ENCODE measurements at regions not wholly inside any gene's neighbourhood (a gene's known extent, or its start where the extent isn't known, plus 50 kb on each side); places are given as distances from the start of the nearest gene placed in this dataset.
A peak's percentile ranks its signal among the peaks of the same experiment; 100 is the strongest.

DNA sequence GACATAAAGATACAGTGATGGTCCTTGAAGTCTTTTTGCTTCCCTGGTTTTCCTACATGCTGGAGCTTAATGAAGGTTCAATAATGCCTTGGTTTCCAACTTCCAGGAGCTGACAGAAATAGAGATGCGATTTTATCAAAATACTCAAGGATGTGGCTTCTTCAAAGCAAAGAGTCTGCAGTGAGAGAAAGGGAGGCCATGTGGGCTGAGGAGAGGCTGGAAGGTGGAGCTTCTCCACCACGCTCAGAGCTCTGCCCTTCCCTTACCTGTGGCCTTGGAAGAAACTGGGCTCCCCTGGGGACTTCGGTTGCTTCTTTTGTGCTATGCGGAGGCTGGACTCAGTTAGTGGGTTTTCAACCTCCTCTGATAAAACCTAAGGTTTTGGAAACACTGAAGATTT lies 175.0 kb upstream of the APCDD1 start:
- H3K4me3 ChIP-seq (ENCODE audit: extremely low read depth, insufficient read depth, low read length, poor library complexity, severe bottlenecking), result no peak overlapping the region
- no peak overlapping the region for H3K27ac ChIP-seq (ENCODE audit: low read depth, low read length, severe bottlenecking)
- 90 to 100% methylated on average over 1 to 3 of the region's 4 CpGs for WGBS, 2 experiments (ENCODE audit: insufficient coverage in 2 of 2)
- no peaks in the 10 kb centered on the region for H3K4me1 ChIP-seq (ENCODE audit: control insufficient read depth, insufficient read depth, low read length, poor library complexity, severe bottlenecking)
- no peaks in the 10 kb centered on the region for H3K36me3 ChIP-seq (ENCODE audit: control insufficient read depth, insufficient read depth, low read length)
- no peaks in the 10 kb centered on the region for H3K9me3 ChIP-seq (ENCODE audit: control insufficient read depth, low read length)

DNA sequence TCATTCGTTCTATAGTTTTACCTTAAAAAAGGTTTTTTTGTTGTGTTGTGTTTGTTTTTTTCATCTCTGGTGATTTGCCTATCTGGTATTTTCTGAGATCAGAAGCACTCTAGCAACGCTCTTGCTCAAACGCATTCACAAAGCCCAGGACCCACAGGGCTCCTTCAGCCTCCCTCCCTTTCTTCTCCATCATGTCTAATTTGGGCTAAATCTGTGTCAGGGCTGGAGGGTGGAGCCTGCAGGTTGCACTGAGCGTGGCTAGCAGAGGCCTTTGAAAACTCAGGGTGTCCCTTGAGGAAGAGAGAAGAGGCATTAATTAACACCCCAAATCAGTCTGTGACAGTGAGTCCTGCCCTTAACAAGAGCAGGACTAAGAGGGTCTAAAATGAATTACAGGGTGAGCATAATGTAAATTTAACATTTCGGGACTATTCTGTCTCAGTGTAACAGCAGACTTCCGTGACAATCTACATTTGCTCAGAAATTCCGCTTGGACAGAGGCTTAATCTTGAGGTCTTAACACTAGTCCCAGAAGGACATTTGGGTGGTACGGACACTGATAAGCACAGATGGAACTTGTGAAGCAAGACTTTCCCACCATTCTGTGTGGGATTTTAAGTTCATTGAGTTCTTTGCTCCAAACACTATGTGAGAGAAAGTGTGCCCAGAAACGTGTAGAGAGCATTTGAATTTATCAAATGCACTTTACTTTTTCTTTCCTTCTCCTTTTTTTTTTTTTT lies 174.4 kb upstream of the APCDD1 start:
- H3K36me3 ChIP-seq (ENCODE audit: control insufficient read depth, insufficient read depth, low read length), result no peaks in the 10 kb centered on the region
- WGBS, 2 experiments (ENCODE audit: insufficient coverage in 2 of 2), result 90 to 91% methylated on average over 5 to 6 of the region's 9 CpGs
- no peaks in the 10 kb centered on the region for H3K4me1 ChIP-seq (ENCODE audit: control insufficient read depth, insufficient read depth, low read length, poor library complexity, severe bottlenecking)
- H3K9me3 ChIP-seq (ENCODE audit: control insufficient read depth, low read length), result no peaks in the 10 kb centered on the region
- no peak overlapping the region for H3K4me3 ChIP-seq (ENCODE audit: extremely low read depth, insufficient read depth, low read length, poor library complexity, severe bottlenecking)
- H3K27ac ChIP-seq (ENCODE audit: low read depth, low read length, severe bottlenecking), result no peak overlapping the region

DNA sequence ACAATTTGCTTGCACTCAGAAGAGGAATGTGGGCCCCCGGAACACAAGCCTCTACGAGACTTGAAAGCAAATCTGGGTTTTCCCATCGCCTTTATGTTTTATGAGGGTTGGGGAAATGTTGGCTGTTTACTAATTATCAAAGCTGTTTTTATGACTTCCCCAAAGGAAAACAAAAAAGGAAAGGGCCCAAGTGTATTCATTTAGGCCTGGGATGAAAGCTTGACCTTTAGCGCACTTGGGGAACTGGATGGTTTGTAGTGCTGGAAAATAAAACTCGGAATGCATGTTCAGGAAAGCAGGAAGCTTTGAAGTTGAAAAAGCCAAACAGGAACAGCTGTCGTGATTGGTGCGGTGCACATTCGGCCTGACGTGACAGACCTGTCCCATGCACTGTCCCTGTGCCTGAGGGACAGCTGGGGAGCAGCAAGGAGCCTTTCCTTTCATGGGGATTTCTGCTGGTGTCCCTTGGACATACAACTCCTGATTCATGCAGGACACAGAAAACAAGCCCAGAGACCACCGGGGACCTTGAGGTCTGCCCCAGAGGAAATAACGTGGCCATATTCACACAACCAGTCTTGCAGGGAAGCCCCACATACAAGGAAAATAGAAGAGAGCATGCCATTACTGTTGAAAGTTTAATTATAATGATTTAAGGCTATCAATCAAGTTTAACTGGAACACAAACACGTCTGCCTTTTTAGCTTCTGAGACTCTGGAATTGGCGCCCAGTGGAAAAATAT lies 169.7 kb upstream of the APCDD1 start:
- no peak overlapping the region for H3K4me3 ChIP-seq (ENCODE audit: extremely low read depth, insufficient read depth, low read length, poor library complexity, severe bottlenecking)
- 79 to 94% methylated on average over 8 of the region's 13 CpGs for WGBS, 2 experiments (ENCODE audit: insufficient coverage in 2 of 2)
- H3K36me3 ChIP-seq (ENCODE audit: control insufficient read depth, insufficient read depth, low read length), result no peaks in the 10 kb centered on the region
- peaks cover 8% of the 10 kb centered on the region for H3K9me3 ChIP-seq (ENCODE audit: control insufficient read depth, low read length)
- no peaks in the 10 kb centered on the region for H3K4me1 ChIP-seq (ENCODE audit: control insufficient read depth, insufficient read depth, low read length, poor library complexity, severe bottlenecking)
- H3K27ac ChIP-seq (ENCODE audit: low read depth, low read length, severe bottlenecking), result no peak overlapping the region

DNA sequence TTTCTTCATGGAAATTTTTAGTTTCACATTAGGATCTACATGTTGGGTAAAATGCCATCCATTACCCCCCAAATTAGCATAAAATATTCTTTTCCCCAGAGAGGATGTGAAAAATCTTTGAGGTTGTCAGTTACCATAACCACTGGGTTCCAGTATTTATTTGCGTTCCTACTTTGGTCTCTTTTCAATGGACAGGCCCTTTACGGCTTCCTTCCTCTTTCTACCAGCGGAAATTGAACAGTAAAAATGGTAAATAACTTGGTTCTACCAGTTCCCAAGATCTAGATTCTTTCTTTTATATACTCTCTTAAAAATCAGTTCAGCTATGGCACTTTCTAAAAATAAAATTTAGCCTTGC lies 169.2 kb upstream of the APCDD1 start:
- no peak overlapping the region for H3K27ac ChIP-seq (ENCODE audit: low read depth, low read length, severe bottlenecking)
- WGBS, 2 experiments (ENCODE audit: insufficient coverage in 2 of 2), result 100% methylated on average over 3 of the region's 3 CpGs; no CpG with 5 or more reads in 1 of the 2 experiments
- peaks cover 8% of the 10 kb centered on the region for H3K9me3 ChIP-seq (ENCODE audit: control insufficient read depth, low read length)
- peaks cover 3% of the 10 kb centered on the region for H3K4me1 ChIP-seq (ENCODE audit: control insufficient read depth, insufficient read depth, low read length, poor library complexity, severe bottlenecking)
- no peak overlapping the region for H3K4me3 ChIP-seq (ENCODE audit: extremely low read depth, insufficient read depth, low read length, poor library complexity, severe bottlenecking)
- no peaks in the 10 kb centered on the region for H3K36me3 ChIP-seq (ENCODE audit: control insufficient read depth, insufficient read depth, low read length)

DNA sequence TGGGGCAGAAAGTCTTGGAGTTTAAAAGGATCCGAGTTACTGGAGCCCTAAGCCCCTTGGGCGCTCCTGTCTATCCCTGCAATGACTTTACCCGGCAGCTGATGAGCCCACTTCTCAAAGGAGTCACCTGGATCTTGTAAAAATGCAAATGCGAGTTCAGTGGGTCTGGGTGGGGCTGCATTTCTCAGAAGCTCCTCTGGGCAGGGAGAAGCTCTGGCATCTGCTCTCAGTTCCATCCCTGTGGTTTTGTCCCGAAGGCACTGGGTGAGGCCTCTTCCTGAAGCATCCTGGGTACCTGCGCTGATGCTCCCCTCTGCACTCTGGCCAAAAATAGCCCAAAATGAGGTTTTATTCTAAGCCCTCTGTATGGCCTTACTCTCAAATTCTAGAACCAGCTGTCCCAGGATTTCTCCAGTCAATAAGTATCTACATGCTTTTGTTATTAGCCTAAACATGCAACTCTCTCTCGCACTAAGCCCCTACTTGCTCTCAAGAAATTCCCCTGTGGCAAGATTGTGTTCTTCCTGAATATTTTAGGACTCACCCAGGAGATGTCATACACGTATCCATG lies 167.8 kb upstream of the APCDD1 start:
- peaks cover 4% of the 10 kb centered on the region for H3K4me1 ChIP-seq (ENCODE audit: control insufficient read depth, insufficient read depth, low read length, poor library complexity, severe bottlenecking)
- no peak overlapping the region for H3K4me3 ChIP-seq (ENCODE audit: extremely low read depth, insufficient read depth, low read length, poor library complexity, severe bottlenecking)
- H3K27ac ChIP-seq (ENCODE audit: low read depth, low read length, severe bottlenecking), result no peak overlapping the region
- no peaks in the 10 kb centered on the region for H3K36me3 ChIP-seq (ENCODE audit: control insufficient read depth, insufficient read depth, low read length)
- 90% methylated on average over 8 of the region's 8 CpGs for WGBS, 2 experiments (ENCODE audit: insufficient coverage in 2 of 2)
- peaks cover 8% of the 10 kb centered on the region for H3K9me3 ChIP-seq (ENCODE audit: control insufficient read depth, low read length)

DNA sequence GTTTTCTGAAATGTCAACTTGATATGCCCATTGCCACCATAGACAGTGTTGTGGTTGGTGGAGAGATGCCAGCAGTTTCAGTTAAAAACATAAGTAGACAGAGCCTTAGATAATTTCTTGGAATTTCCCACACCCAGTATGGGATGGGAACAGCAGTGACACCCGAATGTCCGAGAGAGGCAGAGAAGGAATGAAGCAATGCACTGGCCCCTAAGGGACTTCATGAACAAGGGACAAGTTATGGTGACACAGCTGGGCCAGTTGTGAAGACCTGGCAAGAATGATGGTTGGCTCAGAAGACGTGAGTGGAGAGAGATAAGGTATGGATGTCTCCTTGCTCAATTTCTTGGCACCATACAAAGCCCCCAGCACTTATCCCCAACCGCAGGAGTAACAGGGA lies 165.2 kb upstream of the APCDD1 start:
- H3K9me3 ChIP-seq (ENCODE audit: control insufficient read depth, low read length), result peaks cover 8% of the 10 kb centered on the region
- H3K27ac ChIP-seq (ENCODE audit: low read depth, low read length, severe bottlenecking), result no peak overlapping the region
- peaks cover 15% of the 10 kb centered on the region for H3K4me1 ChIP-seq (ENCODE audit: control insufficient read depth, insufficient read depth, low read length, poor library complexity, severe bottlenecking)
- H3K4me3 ChIP-seq (ENCODE audit: extremely low read depth, insufficient read depth, low read length, poor library complexity, severe bottlenecking), result no peak overlapping the region
- 88 to 90% methylated on average over 2 of the region's 4 CpGs for WGBS, 2 experiments (ENCODE audit: insufficient coverage in 2 of 2)
- H3K36me3 ChIP-seq (ENCODE audit: control insufficient read depth, insufficient read depth, low read length), result no peaks in the 10 kb centered on the region

DNA sequence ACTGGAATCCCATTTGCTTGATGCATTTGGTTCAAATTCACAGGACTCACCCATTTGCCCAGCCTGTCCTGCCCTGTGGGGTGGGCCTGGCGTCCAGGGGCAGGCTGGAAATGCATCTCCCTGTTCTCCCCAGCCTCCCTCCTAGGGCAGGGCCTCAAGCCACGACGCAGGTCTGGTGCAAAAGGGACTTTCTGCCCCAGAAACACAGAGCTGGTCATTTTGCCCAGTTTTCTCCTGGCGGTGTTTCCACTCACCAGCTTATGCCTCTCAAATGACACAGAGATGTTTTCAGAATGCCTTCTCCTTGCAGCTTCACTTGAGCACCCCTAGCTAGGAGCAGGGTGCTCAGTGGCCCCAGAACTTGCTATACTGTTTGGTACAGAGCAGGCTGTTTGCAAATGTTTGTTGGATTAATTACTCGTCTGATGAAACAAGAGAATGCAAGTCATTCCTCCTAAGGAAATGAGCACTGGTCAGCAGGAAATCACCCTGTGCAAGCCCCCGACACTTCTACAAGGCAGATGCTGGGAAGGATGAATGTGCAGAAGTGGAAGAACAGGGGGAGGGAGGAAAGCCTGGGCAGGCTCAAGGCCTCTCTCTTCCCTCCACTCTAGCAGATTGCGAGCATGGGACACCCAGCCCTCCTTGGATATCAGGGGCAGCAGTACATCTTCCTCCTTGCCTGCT lies 164.3 kb upstream of the APCDD1 start:
- H3K4me3 ChIP-seq (ENCODE audit: extremely low read depth, insufficient read depth, low read length, poor library complexity, severe bottlenecking), result no peak overlapping the region
- H3K4me1 ChIP-seq (ENCODE audit: control insufficient read depth, insufficient read depth, low read length, poor library complexity, severe bottlenecking), result peaks cover 19% of the 10 kb centered on the region
- no peaks in the 10 kb centered on the region for H3K36me3 ChIP-seq (ENCODE audit: control insufficient read depth, insufficient read depth, low read length)
- 94 to 97% methylated on average over 5 to 6 of the region's 7 CpGs for WGBS, 2 experiments (ENCODE audit: insufficient coverage in 2 of 2)
- peak overlapping the region; percentile 64 for H3K27ac ChIP-seq (ENCODE audit: low read depth, low read length, severe bottlenecking)
- H3K9me3 ChIP-seq (ENCODE audit: control insufficient read depth, low read length), result peaks cover 8% of the 10 kb centered on the region

DNA sequence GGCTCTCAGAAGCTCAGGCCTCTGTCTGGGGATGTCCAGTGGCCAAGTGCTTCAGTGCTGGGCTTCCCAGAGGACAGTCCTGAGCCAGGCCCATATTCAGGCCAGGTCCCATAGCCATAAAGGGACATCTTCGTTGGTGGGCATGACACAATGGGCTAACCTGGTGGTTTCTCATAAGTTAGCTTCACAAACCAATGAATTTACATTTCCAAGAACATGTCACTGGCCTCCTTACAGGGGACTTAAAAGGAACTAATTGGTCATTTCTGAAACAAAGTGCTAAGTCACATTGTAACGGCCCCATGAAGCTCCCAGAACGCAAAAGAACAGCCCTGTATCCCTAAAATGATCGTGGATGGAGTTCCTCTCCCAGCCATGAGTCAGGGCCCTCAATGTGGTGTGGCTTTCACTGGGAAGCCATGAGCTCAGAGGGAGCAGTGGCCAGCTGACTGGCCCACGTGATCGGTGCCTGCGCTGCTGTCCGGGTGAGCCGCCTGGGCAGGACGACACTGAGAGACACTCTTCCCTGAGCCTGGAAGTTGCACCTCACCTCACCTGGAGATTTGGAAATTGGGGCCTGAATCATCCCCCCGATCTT lies 163.7 kb upstream of the APCDD1 start:
- H3K4me3 ChIP-seq (ENCODE audit: extremely low read depth, insufficient read depth, low read length, poor library complexity, severe bottlenecking), result no peak overlapping the region
- H3K9me3 ChIP-seq (ENCODE audit: control insufficient read depth, low read length), result peaks cover 8% of the 10 kb centered on the region
- WGBS, 2 experiments (ENCODE audit: insufficient coverage in 2 of 2), result 95 to 96% methylated on average over 11 of the region's 11 CpGs
- H3K27ac ChIP-seq (ENCODE audit: low read depth, low read length, severe bottlenecking), result no peak overlapping the region
- H3K36me3 ChIP-seq (ENCODE audit: control insufficient read depth, insufficient read depth, low read length), result no peaks in the 10 kb centered on the region
- H3K4me1 ChIP-seq (ENCODE audit: control insufficient read depth, insufficient read depth, low read length, poor library complexity, severe bottlenecking), result peaks cover 26% of the 10 kb centered on the region

DNA sequence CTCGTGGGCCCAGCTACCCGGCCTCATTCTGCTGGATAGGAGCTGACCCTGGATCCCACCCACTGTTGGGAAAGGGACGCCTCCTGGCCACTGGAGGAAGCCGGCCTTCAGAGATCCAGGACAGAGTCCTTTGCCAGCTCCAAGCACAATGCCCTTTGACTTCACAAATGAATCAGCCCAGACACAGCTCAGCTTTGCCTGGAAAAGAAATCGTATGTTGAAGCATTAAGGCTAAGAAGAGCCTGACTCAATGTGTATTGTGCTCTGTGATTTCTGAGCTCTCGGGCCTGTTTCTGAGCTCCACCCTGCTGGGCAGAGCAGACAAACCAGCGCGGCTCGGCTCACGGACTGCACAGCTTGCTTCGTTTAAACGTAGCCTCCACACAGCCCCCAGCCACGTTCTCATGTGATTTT lies 162.9 kb upstream of the APCDD1 start:
- Histone ChIP-seq H3K4me3 (ENCODE audit: extremely low read depth, insufficient read depth, low read length, poor library complexity, severe bottlenecking) (no peak overlapping the region), H3K27ac (ENCODE audit: low read depth, low read length, severe bottlenecking) (peak overlapping the region; percentile 10), H3K9me3 (ENCODE audit: control insufficient read depth, low read length) (peaks cover 8% of the 10 kb centered on the region), H3K36me3 (ENCODE audit: control insufficient read depth, insufficient read depth, low read length) (no peaks in the 10 kb centered on the region), H3K4me1 (ENCODE audit: control insufficient read depth, insufficient read depth, low read length, poor library complexity, severe bottlenecking) (peaks cover 33% of the 10 kb centered on the region)
- WGBS, 2 experiments (ENCODE audit: insufficient coverage in 2 of 2), result 93 to 97% methylated on average over 8 to 11 of the region's 13 CpGs

DNA sequence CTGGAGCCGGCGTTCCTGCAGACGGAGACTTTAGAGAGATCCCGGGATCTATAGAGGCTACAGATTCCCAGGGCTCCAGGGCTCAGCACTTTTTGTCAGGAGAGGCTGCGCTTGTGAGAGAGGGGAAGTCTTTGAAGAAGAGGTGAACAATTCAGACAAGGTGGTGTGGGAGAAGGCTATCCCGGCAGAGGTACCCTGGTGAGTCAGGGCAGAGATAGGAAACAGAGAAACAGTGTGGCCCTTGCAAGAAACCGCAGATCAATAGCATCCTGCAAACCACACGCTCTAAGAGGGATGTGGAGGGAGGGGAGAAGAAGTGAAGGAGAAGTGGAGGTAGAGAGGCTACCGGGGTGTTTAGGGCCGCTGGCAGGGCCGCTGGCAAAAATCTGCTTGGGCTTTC lies 160.5 kb upstream of the APCDD1 start:
- no peak overlapping the region for H3K27ac ChIP-seq (ENCODE audit: low read depth, low read length, severe bottlenecking)
- peaks cover 2% of the 10 kb centered on the region for H3K9me3 ChIP-seq (ENCODE audit: control insufficient read depth, low read length)
- 95 to 96% methylated on average over 5 to 11 of the region's 11 CpGs for WGBS, 2 experiments (ENCODE audit: insufficient coverage in 2 of 2)
- no peaks in the 10 kb centered on the region for H3K36me3 ChIP-seq (ENCODE audit: control insufficient read depth, insufficient read depth, low read length)
- H3K4me1 ChIP-seq (ENCODE audit: control insufficient read depth, insufficient read depth, low read length, poor library complexity, severe bottlenecking), result peaks cover 49% of the 10 kb centered on the region
- H3K4me3 ChIP-seq (ENCODE audit: extremely low read depth, insufficient read depth, low read length, poor library complexity, severe bottlenecking), result no peak overlapping the region
